ENCODE measurements at regions not wholly inside any gene's neighbourhood (a gene's known extent, or its start where the extent isn't known, plus 50 kb on each side); places are given as distances from the start of the nearest gene placed in this dataset.

GRCh38 chr11:27968461-27968860, 139.5 kb downstream of the KIF18A start:
- DNase-seq (ENCODE audit: low spot score): no peak

DNA sequence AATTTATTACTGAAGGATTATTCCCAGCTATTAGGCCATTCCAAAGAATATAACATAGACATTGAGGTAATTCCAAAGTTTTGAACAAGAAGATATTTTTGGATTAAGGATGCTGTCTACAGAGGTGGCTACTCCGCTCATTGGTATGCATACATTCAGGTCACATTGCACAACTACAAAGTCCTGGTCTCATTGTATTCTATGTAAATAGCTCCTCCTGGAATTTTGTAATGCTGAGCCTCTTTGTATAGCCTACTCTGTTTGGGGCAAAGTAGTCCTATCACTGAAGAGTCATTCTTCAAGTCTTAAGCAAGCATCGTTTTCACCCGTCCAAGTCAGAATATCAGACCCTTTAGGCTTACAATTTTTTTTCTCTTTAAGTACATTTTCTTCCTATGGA, 142.4 kb downstream of the KIF18A start:
- DNase-seq (ENCODE audit: low spot score): no peak

DNA sequence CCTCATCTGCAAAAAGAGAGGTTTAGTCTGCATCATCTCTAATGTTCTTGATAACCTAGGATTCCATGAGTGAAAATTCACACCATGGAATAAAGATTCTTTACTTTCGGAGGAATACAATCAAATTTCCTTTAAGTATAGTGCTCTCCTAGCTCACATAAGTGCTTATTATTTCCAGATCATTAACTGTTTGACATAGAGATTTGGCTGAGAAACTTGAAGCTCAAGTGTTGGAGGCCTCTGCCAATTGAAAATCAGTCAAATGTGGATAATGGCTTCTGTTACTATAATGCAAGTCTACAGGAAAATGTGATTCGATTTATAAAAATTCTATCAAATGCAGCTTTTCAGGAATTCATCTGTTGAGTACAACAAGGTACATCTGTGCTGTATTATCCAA, 144.6 kb downstream of the KIF18A start:
- no peak for DNase-seq (ENCODE audit: low spot score)

GRCh38 chr11:27949951-27950738, 157.8 kb downstream of the KIF18A start:
- DNase-seq (ENCODE audit: low spot score): no peak

DNA sequence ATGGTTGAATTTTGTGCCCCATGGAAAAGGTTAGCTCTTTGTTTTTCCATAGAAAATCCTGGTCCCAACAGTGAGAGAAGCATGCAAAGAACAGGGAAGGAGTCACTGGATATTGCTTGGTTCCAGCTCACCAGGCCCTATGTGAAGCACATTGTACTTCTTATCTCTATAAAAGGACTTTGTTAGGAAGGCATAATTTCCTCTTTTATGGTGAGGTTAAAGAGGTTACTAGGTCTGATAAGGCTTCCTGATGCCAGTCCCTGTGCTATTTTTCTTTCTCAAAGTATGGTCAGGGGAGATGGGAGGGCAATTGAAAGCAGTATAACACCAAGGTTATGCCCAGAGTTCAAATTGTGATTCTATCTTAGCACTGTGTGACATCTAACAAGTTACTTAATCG, 162.6 kb downstream of the KIF18A start:
- no peak for DNase-seq (ENCODE audit: low spot score)

GRCh38 chr11:27938011-27938410, 169.9 kb downstream of the KIF18A start:
- DNase-seq (ENCODE audit: low spot score): no peak

DNA sequence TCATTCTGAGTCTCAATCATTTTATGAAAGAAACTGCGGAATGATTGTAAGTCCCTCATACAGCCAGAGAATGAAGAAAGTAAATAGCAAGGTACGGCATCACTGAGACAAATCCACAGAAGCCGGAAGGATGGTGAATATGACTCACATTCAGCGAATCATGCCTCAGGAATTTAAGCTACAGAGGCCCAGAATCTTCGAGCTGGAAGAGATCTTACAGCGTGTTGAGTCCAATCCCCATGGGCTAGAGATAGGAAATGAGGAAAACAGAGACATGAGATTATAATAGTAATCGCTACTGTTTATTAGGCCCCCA, 173.2 kb downstream of the KIF18A start:
- no peak for DNase-seq (ENCODE audit: low spot score)

DNA sequence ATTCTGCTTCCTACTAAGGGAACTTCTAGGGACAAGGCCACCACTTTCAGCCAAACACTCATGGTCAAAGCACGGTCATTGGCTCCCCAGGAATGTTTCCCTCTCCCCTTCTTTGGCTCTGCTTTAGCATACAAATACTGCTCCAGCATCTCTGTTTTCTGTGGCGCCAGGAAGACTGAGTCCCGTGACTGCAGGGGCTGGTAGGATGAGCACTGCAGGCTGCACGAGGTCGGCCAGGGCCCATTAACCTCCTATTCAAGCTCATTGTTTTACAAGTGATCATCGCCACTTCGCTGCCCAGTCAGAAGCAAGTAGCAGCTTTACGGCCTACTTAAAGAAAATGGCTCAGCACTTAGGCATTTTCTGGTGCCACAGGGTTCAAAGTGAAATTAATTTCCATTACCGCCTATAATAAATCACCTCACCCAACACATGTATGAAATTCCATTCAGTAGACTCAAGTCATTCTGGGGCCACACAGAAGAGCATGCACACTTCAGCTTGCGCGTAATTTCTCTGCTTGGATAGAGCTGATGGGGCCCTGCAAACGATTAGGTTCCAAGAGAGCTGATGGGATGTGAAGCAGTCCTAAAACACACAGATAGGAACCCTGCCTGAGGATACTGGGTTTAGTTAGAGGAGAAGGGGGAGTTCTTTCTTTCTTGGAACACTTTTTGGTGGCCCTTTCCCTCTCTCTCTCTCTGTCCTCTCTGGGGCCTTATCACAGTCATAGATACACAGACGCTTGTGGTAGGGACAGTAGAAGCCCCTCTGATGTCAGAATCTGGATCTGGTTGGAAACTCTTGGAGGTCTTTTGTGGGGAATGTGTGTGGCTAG, 173.7 kb downstream of the KIF18A start:
- DNase-seq (ENCODE audit: low spot score): no peak

DNA sequence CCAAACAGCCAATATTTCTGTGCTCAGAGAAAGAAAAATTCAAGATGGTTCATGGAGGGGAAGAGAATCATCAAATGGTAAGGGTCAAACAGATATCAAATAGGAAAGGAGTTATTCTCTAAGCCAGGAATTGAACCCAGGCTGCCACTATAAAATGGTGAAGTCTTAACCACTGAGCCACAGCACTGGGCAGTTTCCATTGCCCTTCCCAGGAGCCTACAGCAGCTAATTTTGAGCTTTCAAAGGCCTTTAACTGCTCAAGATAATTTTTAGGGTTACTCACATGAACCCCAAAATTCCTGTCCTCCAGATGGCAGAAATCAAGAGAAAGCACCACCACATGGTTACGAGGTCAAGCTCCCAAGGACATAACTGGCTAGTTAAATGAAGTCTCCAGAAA, 176.2 kb downstream of the KIF18A start:
- DNase-seq (ENCODE audit: low spot score): no peak

GRCh38 chr11:27930946-27931345, 177.0 kb downstream of the KIF18A start:
- DNase-seq (ENCODE audit: low spot score): no peak

- no peak for DNase-seq (ENCODE audit: low spot score)
Measured at GRCh38 chr11:27928809-27929208, 179.1 kb downstream of the KIF18A start.

DNA sequence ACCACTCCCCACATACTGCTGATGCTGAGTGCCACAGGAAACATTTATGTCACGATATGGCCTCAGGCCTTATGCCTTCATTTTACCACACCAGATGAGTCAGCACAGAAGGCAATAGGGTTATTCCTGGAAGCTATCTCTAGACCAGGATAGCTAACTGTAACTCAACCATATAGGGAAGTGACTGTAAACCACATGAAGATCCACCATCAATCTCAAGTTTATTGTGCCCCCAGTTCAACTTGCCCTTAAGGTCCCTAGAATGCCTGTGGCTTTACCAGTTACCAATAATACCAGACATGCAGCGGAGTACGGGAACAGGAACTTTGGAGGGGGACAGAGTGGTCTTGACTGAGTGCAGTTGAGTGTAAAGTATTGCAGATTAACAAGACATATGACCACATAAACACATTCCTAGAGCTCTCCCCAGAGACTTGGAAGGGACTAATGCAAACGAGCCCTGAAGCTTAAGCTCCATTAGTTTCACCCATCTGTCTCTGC, 180.9 kb downstream of the KIF18A start:
- no peak for DNase-seq (ENCODE audit: low spot score)

DNA sequence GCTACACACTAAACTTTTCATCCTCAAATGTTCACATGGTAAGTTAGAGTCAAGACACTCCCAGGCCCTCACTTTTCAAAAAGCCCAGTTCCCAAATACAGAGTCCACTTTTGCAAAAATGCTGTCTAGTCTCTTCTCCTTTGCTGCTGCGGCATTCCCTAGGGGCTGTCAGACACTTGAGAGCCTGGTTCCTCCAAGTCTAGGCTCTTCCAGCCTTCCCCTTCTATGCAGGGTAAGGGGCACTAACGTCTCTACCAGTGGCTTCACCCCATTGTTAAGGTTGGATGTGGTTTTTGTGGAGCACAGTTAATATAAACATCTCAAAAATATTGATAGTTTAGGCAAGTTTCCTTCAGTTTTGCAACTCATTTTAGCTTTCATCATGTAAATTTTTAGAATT, 181.5 kb downstream of the KIF18A start:
- DNase-seq (ENCODE audit: low spot score): no peak

- DNase-seq (ENCODE audit: low spot score): no peak
Measured at GRCh38 chr11:27921472-27921871, 186.5 kb downstream of the KIF18A start.

- no peak for DNase-seq (ENCODE audit: low spot score)
Measured at GRCh38 chr11:27916541-27917100, 191.3 kb downstream of the KIF18A start.

DNA sequence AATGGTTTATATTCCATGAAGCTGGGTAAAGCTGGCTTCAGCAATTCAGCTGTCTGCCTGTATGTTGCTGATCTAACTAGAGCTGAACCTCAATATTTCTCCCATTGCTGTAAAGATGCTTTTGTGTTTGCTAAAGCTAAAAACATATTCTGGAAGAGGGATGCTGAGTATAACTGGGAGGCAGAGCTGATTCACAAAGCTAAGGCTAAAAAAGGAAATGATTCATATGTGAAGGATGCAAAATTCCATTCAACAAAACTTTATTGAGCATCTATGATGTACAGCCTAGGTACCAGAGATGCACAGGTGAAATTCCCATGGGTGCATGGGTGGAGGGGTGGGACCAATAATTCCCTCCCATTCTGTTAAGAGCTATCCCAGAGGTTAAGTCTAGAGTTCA, 193.9 kb downstream of the KIF18A start:
- DNase-seq (ENCODE audit: low spot score): no peak

DNA sequence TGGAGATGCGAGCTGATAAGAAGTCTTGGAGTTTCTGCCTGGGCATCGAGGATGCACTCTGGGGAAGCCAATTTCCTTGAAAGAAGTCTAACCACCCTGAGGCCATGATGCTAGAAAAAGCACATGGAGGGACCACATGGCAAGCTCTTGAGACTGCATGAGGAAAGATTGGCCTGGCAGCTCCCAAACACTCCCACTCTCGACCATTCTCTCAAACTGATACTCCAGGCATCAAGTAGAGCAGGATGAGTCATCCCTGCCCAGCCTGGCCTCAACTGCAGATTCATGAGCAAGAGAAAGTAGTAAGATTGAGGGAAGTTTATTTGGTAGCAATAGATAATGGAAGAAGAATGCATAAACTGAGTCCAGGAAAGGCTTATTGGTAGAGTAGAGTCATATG, 194.3 kb downstream of the KIF18A start:
- DNase-seq (ENCODE audit: low spot score): no peak

GRCh38 chr11:27912916-27913315, 195.0 kb downstream of the KIF18A start:
- no peak for DNase-seq (ENCODE audit: low spot score)

DNA sequence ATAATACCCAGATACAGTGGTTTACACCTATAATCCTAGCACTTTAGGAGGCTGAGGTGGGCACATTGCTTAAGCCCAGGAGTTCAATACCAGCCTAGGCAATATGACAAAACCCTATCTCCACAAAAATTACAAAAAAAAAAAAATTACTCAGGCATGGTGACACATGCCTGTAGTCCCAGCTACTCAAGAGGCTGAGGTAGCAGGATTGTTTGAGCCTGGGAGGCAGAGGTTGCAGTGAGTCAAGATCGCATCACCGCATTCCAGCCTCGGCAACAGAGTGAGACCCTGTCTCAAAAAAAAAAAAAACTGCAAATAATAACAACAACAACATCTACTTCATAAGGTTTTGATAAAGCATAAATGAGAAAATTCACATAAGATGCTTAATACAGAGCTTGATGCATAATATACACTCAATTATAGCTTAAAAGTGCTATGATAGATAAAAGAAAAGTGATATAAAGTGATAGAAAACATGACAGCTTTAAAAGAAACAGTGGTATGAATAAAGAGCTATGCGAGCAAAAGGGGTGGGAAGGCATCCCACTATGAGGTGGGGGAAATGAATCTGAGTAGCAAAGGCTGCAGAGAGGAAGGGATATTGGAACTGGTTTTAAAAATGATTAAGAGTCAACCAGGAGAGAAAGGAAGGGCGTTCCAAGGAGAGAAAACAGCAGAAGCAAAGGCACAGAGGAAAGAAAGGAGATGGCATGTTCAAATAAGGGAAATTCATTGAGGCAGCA, 197.6 kb downstream of the KIF18A start:
- DNase-seq (ENCODE audit: low spot score): no peak

- DNase-seq (ENCODE audit: low spot score): no peak
Measured at GRCh38 chr11:27909386-27909785, 198.6 kb downstream of the KIF18A start.

DNA sequence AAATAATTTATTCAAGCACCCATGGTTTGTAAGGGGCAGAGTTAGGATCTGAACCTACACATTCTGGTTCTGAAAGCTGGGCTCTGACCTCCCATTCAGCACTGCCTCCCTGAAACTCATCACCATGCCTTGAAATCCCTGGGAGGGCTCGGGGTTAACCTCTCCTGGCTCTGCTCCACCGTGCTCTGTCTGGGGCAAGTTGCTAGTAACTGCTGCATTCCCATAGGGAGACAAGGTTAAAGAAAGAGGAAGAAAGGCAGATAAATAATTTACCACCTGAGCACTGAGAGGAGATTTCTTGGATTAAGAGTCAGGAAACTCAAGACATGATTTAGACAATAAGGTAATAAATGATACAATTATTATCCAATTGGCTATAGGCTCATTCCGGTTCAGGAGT, 199.3 kb downstream of the KIF18A start:
- no peak for DNase-seq (ENCODE audit: low spot score)

- no peak for DNase-seq (ENCODE audit: low spot score)
Measured at GRCh38 chr11:27907530-27907929, 200.4 kb downstream of the KIF18A start.
